GM19372 (cell line): ENCODE measurements at regions not wholly inside any gene's neighbourhood (a gene's known extent, or its start where the extent isn't known, plus 50 kb on each side); places are given as distances from the start of the nearest gene placed in this dataset.

Source experiments
- ATAC-seq: cut with Tn5 transposase; IDR thresholded peaks from one replicate; pipeline ENCODE4 v1.9.1; 2021; ENCODE audit warnings: mild to moderate bottlenecking, low read depth, moderate library complexity; ENCODE audit not compliant: unreplicated experiment

GRCh38 chr7:21077602-21078001 is 290.9 kb upstream of the SP8 start:
- no peak for ATAC-seq

GRCh38 chr7:21084286-21084685 is 297.6 kb upstream of the SP8 start:
- ATAC-seq, result no peak

GRCh38 chr7:21086688-21087087 is 300.0 kb upstream of the SP8 start:
- no peak for ATAC-seq

- no peak for ATAC-seq
These were observed 303.0 kb upstream of the SP8 start for GRCh38 chr7:21089653-21090052.

- no peak for ATAC-seq
These were observed 306.3 kb upstream of the SP8 start for GRCh38 chr7:21092766-21093702.

GRCh38 chr7:21094589-21094988 is 307.9 kb upstream of the SP8 start:
- no peak for ATAC-seq

- ATAC-seq, result no peak
These were observed 312.7 kb upstream of the SP8 start for GRCh38 chr7:21099432-21099831.

GRCh38 chr7:21099955-21100354 is 313.3 kb upstream of the SP8 start:
- ATAC-seq, result no peak

GRCh38 chr7:21101541-21101940 is 314.9 kb upstream of the SP8 start:
- no peak for ATAC-seq

GRCh38 chr7:21103426-21104123 is 316.9 kb upstream of the SP8 start:
- ATAC-seq, result no peak

- no peak for ATAC-seq
These were observed 317.4 kb upstream of the SP8 start for GRCh38 chr7:21104124-21104500.

- no peak for ATAC-seq
These were observed 319.6 kb upstream of the SP8 start for GRCh38 chr7:21106296-21106732.

- ATAC-seq, result no peak
These were observed 320.4 kb upstream of the SP8 start for GRCh38 chr7:21107101-21107500.

GRCh38 chr7:21108182-21108581 is 319.7 kb upstream of the SP4 start:
- no peak for ATAC-seq

- ATAC-seq, result no peak
These were observed 314.1 kb upstream of the SP4 start for GRCh38 chr7:21113609-21114415.

GRCh38 chr7:21123586-21123985 is 304.3 kb upstream of the SP4 start:
- no peak for ATAC-seq

GRCh38 chr7:21125297-21125696 is 302.6 kb upstream of the SP4 start:
- no peak for ATAC-seq

- no peak for ATAC-seq
These were observed 299.6 kb upstream of the SP4 start for GRCh38 chr7:21128062-21128817.

GRCh38 chr7:21131897-21132296 is 296.0 kb upstream of the SP4 start:
- no peak for ATAC-seq

- no peak for ATAC-seq
These were observed 293.3 kb upstream of the SP4 start for GRCh38 chr7:21134631-21135030.
